DND-41 (cell line): ENCODE measurements at regions not wholly inside any gene's neighbourhood (a gene's known extent, or its start where the extent isn't known, plus 50 kb on each side); places are given as distances from the start of the nearest gene placed in this dataset.

Experiments
- CTCF ChIP-seq: IDR thresholded peaks from 2 replicates; pipeline ENCODE4 v1.5.1; 2012; ENCODE audit warnings: borderline replicate concordance, low read length, moderate library complexity, mild to moderate bottlenecking; ENCODE audit not compliant: poor library complexity, severe bottlenecking; ENCODE audit errors: extremely low read depth
- EZH2 ChIP-seq: IDR thresholded peaks from 3 replicates; pipeline ENCODE4 v1.6.1; 2012; ENCODE audit warnings: borderline replicate concordance, low read depth, mild to moderate bottlenecking, moderate library complexity, low read length, inconsistent platforms; ENCODE audit not compliant: severe bottlenecking

GRCh38 chr1:25095635-25096200, 136.6 kb downstream of the SYF2 start:
- TF ChIP-seq CTCF, result no peak
- TF ChIP-seq EZH2, result no peak
